ENCODE measurements at regions not wholly inside any gene's neighbourhood (a gene's known extent, or its start where the extent isn't known, plus 50 kb on each side); places are given as distances from the start of the nearest gene placed in this dataset.
A peak's percentile ranks its signal among the peaks of the same experiment; 100 is the strongest.

- Histone ChIP-seq H2AFZ (ENCODE audit: insufficient read depth, low read depth, low read length, poor library complexity, severe bottlenecking) (no peak overlapping the region), H3K9me3 (ENCODE audit: control extremely low read depth in 1 of 3, control insufficient read depth in 2 of 3, insufficient read depth in 1 of 3, low read length in 2 of 3) (no peaks in the 10 kb centered on the region), H3K4me3 (ENCODE audit: control extremely low read depth in 1 of 5, extremely low read depth in 1 of 5, insufficient read depth in 1 of 5, low read depth in 2 of 5, low read length in 4 of 5) (no peak overlapping the region), H4K20me1 (ENCODE audit: control insufficient read depth, insufficient read depth, low read length, poor library complexity, severe bottlenecking) (no peaks in the 10 kb centered on the region), H3K27ac (ENCODE audit: low read length in 2 of 2) (no peak overlapping the region), H3K27me3 (replicated peaks in 1 of 4; ENCODE audit: control extremely low read depth in 1 of 4, control insufficient read depth in 3 of 4, insufficient read depth in 4 of 4, low read length in 3 of 4) (peaks cover 0 to 5% (median 0%) of the 10 kb centered on the region in 4 experiments), H3K4me1 (ENCODE audit: control insufficient read depth in 2 of 2, insufficient read depth in 2 of 2, low read length in 2 of 2) (peaks cover 20 to 26% of the 10 kb centered on the region in 2 donors), H3K4me2 (replicated peaks; ENCODE audit: low read depth, low read length, poor library complexity, severe bottlenecking) (no peak overlapping the region), H3K79me2 (ENCODE audit: control insufficient read depth, insufficient read depth, low read length) (no peaks in the 10 kb centered on the region), H3K9ac (ENCODE audit: low read length) (no peak overlapping the region), H3K36me3 (replicated peaks in 1 of 2; ENCODE audit: control extremely low read depth in 1 of 2, control insufficient read depth in 1 of 2, extremely low read depth in 1 of 2, insufficient read depth in 2 of 2, low read length in 1 of 2) (no peaks in the 10 kb centered on the region)
- ChIA-PET CTCF (no interaction called here), POLR2A (no interaction called here)
- Mint-ChIP-seq H3K4me1 (peaks cover 25% of the 10 kb centered on the region), H3K4me3 (no peak overlapping the region), H3K9me3 (ENCODE audit: insufficient read depth) (no peaks in the 10 kb centered on the region), H3K27ac (no peak overlapping the region), H3K27me3 (peaks cover 8% of the 10 kb centered on the region)
- no peak for TF ChIP-seq EZH2 (IDR thresholded peaks at IDR 0.05; ENCODE audit: borderline replicate concordance, insufficient read depth, low read depth, low read length, poor library complexity, severe bottlenecking)
- TF ChIP-seq CTCF (IDR thresholded peaks at IDR 0.05) = no peak
- ATAC-seq (ENCODE audit: low read depth) (no peak), DNase-seq (no peak)
- intact Hi-C loops (cut with micrococcal nuclease) = no loop called here
- WGBS (ENCODE audit: insufficient coverage) = 89% methylated on average over 2 of the region's 3 CpGs
Observed at GRCh38 chr6:105896821-105897095, 189.4 kb upstream of the PRDM1 start.

GRCh38 chr6:105896052-105896820 is 189.9 kb upstream of the PRDM1 start:
- 44% methylated on average over 11 of the region's 12 CpGs for WGBS (ENCODE audit: insufficient coverage)
- Histone ChIP-seq H3K79me2 (ENCODE audit: control insufficient read depth, insufficient read depth, low read length) (no peaks in the 10 kb centered on the region), H3K27me3 (replicated peaks in 1 of 4; ENCODE audit: control extremely low read depth in 1 of 4, control insufficient read depth in 3 of 4, insufficient read depth in 4 of 4, low read length in 3 of 4) (peaks cover 0 to 5% (median 0%) of the 10 kb centered on the region in 4 experiments), H3K4me1 (ENCODE audit: control insufficient read depth in 2 of 2, insufficient read depth in 2 of 2, low read length in 2 of 2) (peaks cover 20 to 26% of the 10 kb centered on the region in 2 donors), H4K20me1 (ENCODE audit: control insufficient read depth, insufficient read depth, low read length, poor library complexity, severe bottlenecking) (no peaks in the 10 kb centered on the region), H3K9me3 (ENCODE audit: control extremely low read depth in 1 of 3, control insufficient read depth in 2 of 3, insufficient read depth in 1 of 3, low read length in 2 of 3) (no peaks in the 10 kb centered on the region), H3K27ac (ENCODE audit: low read length in 2 of 2) (no peak overlapping the region), H2AFZ (ENCODE audit: insufficient read depth, low read depth, low read length, poor library complexity, severe bottlenecking) (no peak overlapping the region), H3K4me2 (replicated peaks; ENCODE audit: low read depth, low read length, poor library complexity, severe bottlenecking) (peak overlapping the region; percentile 13), H3K36me3 (replicated peaks in 1 of 2; ENCODE audit: control extremely low read depth in 1 of 2, control insufficient read depth in 1 of 2, extremely low read depth in 1 of 2, insufficient read depth in 2 of 2, low read length in 1 of 2) (no peaks in the 10 kb centered on the region), H3K4me3 (ENCODE audit: control extremely low read depth in 1 of 5, extremely low read depth in 1 of 5, insufficient read depth in 1 of 5, low read depth in 2 of 5, low read length in 4 of 5) (no peak overlapping the region), H3K9ac (ENCODE audit: low read length) (no peak overlapping the region)
- POLR2A ChIA-PET = no interaction called here
- Mint-ChIP-seq H3K27me3 (peaks cover 8% of the 10 kb centered on the region), H3K27ac (no peak overlapping the region), H3K9me3 (ENCODE audit: insufficient read depth) (no peaks in the 10 kb centered on the region), H3K4me3 (no peak overlapping the region), H3K4me1 (peaks cover 25% of the 10 kb centered on the region)
- CTCF ChIA-PET = no interaction called here
- ATAC-seq (ENCODE audit: low read depth) = no peak
- DNase-seq = no peak
- intact Hi-C loops (cut with micrococcal nuclease) = no loop called here
- no peak for TF ChIP-seq CTCF (IDR thresholded peaks at IDR 0.05)
- no peak for TF ChIP-seq EZH2 (IDR thresholded peaks at IDR 0.05; ENCODE audit: borderline replicate concordance, insufficient read depth, low read depth, low read length, poor library complexity, severe bottlenecking)
